ENCODE measurements at regions not wholly inside any gene's neighbourhood (a gene's known extent, or its start where the extent isn't known, plus 50 kb on each side); places are given as distances from the start of the nearest gene placed in this dataset.

DNA sequence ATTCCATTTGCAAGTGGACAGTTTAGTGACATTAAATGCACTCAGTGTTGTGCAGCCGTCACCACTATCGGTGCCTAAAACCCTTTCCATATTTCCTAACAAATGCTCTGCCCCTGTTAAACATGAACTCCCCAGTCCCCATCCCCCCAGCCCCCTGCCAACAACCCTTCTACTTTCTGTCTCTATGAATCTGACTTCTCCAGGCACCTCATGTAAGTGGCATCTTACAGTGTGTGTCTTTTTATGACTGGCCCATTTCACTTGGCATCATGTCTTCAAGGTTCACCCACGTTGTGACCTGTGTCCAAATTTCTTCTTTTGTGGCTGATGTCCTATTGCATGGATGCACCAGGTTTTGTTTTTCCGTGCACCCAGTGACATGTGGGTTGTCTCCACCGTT is 140.9 kb upstream of the GPC1 start:
- no peak for TF ChIP-seq POLR2A (IDR thresholded peaks at IDR 0.05; ENCODE audit: low read depth, low read length)
- no peak for TF ChIP-seq RAD21 (IDR thresholded peaks at IDR 0.05; ENCODE audit: low read length)
- TF ChIP-seq, protein P1, sequence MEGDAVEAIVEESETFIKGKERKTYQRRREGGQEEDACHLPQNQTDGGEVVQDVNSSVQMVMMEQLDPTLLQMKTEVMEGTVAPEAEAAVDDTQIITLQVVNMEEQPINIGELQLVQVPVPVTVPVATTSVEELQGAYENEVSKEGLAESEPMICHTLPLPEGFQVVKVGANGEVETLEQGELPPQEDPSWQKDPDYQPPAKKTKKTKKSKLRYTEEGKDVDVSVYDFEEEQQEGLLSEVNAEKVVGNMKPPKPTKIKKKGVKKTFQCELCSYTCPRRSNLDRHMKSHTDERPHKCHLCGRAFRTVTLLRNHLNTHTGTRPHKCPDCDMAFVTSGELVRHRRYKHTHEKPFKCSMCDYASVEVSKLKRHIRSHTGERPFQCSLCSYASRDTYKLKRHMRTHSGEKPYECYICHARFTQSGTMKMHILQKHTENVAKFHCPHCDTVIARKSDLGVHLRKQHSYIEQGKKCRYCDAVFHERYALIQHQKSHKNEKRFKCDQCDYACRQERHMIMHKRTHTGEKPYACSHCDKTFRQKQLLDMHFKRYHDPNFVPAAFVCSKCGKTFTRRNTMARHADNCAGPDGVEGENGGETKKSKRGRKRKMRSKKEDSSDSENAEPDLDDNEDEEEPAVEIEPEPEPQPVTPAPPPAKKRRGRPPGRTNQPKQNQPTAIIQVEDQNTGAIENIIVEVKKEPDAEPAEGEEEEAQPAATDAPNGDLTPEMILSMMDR (conservative IDR thresholded peaks at IDR 0.05; ENCODE audit: low read depth, low read length) = no peak
- no peak for TF ChIP-seq MXI1 (IDR thresholded peaks at IDR 0.05; ENCODE audit: borderline replicate concordance, low read depth, low read length)
- TF ChIP-seq RCOR1 (IDR thresholded peaks at IDR 0.05; ENCODE audit: insufficient replicate concordance, low read length) = no peak
- TF ChIP-seq RFX5 (IDR thresholded peaks at IDR 0.05; ENCODE audit: low read depth, low read length) = no peak
- TF ChIP-seq, protein P2, sequence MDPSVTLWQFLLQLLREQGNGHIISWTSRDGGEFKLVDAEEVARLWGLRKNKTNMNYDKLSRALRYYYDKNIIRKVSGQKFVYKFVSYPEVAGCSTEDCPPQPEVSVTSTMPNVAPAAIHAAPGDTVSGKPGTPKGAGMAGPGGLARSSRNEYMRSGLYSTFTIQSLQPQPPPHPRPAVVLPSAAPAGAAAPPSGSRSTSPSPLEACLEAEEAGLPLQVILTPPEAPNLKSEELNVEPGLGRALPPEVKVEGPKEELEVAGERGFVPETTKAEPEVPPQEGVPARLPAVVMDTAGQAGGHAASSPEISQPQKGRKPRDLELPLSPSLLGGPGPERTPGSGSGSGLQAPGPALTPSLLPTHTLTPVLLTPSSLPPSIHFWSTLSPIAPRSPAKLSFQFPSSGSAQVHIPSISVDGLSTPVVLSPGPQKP (IDR thresholded peaks at IDR 0.05; ENCODE audit: borderline replicate concordance, low read depth, low read length) = no peak
- TF ChIP-seq, protein P3, sequence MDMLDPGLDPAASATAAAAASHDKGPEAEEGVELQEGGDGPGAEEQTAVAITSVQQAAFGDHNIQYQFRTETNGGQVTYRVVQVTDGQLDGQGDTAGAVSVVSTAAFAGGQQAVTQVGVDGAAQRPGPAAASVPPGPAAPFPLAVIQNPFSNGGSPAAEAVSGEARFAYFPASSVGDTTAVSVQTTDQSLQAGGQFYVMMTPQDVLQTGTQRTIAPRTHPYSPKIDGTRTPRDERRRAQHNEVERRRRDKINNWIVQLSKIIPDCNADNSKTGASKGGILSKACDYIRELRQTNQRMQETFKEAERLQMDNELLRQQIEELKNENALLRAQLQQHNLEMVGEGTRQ (IDR thresholded peaks at IDR 0.05; ENCODE audit: low read depth, low read length) = no peak
- TF ChIP-seq SMC3 (IDR thresholded peaks at IDR 0.05; ENCODE audit: low read depth, low read length) = no peak
- no peak for TF ChIP-seq CHD1 (IDR thresholded peaks at IDR 0.05; ENCODE audit: low read depth, low read length)
- TF ChIP-seq CEBPB (IDR thresholded peaks at IDR 0.05; ENCODE audit: low read depth, low read length) = no peak
- TF ChIP-seq MAZ (IDR thresholded peaks at IDR 0.05; ENCODE audit: borderline replicate concordance, low read depth, low read length) = no peak
- no peak for TF ChIP-seq FOS (IDR thresholded peaks at IDR 0.05; ENCODE audit: low read depth, low read length)
- TF ChIP-seq NFE2L2 (IDR thresholded peaks at IDR 0.05; ENCODE audit: low read depth, low read length) = no peak

Data from IMR-90 (cell line).